ENCODE measurements at regions not wholly inside any gene's neighbourhood (a gene's known extent, or its start where the extent isn't known, plus 50 kb on each side); places are given as distances from the start of the nearest gene placed in this dataset.

- ATAC-seq (replicated peaks), result no peak
Observed at GRCh38 chr2:16156411-16156810, 216.1 kb downstream of the MYCN start.

GRCh38 chr2:16155766-16156165, 215.4 kb downstream of the MYCN start:
- Mint-ChIP-seq H3K27ac (no peak overlapping the region), H3K9me3 (peaks cover 0 to 2% of the 10 kb centered on the region in 2 donors), H3K4me1 (no peaks in the 10 kb centered on the region), H3K36me3 (no peaks in the 10 kb centered on the region), H3K4me3 (no peak overlapping the region), H3K27me3 (no peaks in the 10 kb centered on the region)
- DNase-seq, result no peak
- no peak for ATAC-seq (replicated peaks)

More at GRCh38 chr2:16156411-16156810, 216.1 kb downstream of the MYCN start:
- H3K27me3 Mint-ChIP-seq, result no peaks in the 10 kb centered on the region
- H3K36me3 Mint-ChIP-seq, result no peaks in the 10 kb centered on the region
- no peak overlapping the region for H3K27ac Mint-ChIP-seq
- no peak for DNase-seq
- no peak overlapping the region for H3K4me3 Mint-ChIP-seq
- H3K9me3 Mint-ChIP-seq, result peaks cover 0 to 2% of the 10 kb centered on the region in 2 donors
- no peaks in the 10 kb centered on the region for H3K4me1 Mint-ChIP-seq

GRCh38 chr2:16155366-16155765, 215.0 kb downstream of the MYCN start:
- Mint-ChIP-seq H3K9me3 (peaks cover 0 to 2% of the 10 kb centered on the region in 2 donors), H3K4me3 (no peak overlapping the region), H3K27me3 (no peaks in the 10 kb centered on the region), H3K4me1 (no peaks in the 10 kb centered on the region), H3K36me3 (no peaks in the 10 kb centered on the region), H3K27ac (no peak overlapping the region)
- DNase-seq (no peak), ATAC-seq (replicated peaks) (no peak)

GRCh38 chr2:16154501-16155280, 214.3 kb downstream of the MYCN start:
- peaks cover 0 to 2% of the 10 kb centered on the region in 2 donors for H3K9me3 Mint-ChIP-seq
- ATAC-seq (replicated peaks), result no peak
- H3K4me3 Mint-ChIP-seq, result no peak overlapping the region
- no peak for DNase-seq
- H3K27me3 Mint-ChIP-seq, result no peaks in the 10 kb centered on the region
- no peaks in the 10 kb centered on the region for H3K36me3 Mint-ChIP-seq
- no peak overlapping the region for H3K27ac Mint-ChIP-seq
- H3K4me1 Mint-ChIP-seq, result no peaks in the 10 kb centered on the region

GRCh38 chr2:16154061-16154460, 213.7 kb downstream of the MYCN start:
- Mint-ChIP-seq H3K4me3 (no peak overlapping the region), H3K27ac (no peak overlapping the region)
- ATAC-seq (replicated peaks), result no peak

GRCh38 chr2:16153754-16154035, 213.3 kb downstream of the MYCN start:
- Mint-ChIP-seq H3K4me3 (no peak overlapping the region), H3K4me1 (no peaks in the 10 kb centered on the region), H3K36me3 (no peaks in the 10 kb centered on the region), H3K27me3 (no peaks in the 10 kb centered on the region), H3K9me3 (peaks cover 4 to 5% of the 10 kb centered on the region in 2 donors), H3K27ac (no peak overlapping the region)
- no peak for DNase-seq
- ATAC-seq (replicated peaks), result no peak

More at GRCh38 chr2:16154061-16154460, 213.7 kb downstream of the MYCN start:
- DNase-seq, result no peak
- Mint-ChIP-seq H3K36me3 (no peaks in the 10 kb centered on the region), H3K4me1 (no peaks in the 10 kb centered on the region), H3K27me3 (no peaks in the 10 kb centered on the region), H3K9me3 (peaks cover 2 to 3% of the 10 kb centered on the region in 2 donors)

GRCh38 chr2:16152928-16153753, 212.8 kb downstream of the MYCN start:
- no peak overlapping the region for H3K27ac Mint-ChIP-seq
- no peaks in the 10 kb centered on the region for H3K36me3 Mint-ChIP-seq
- DNase-seq, result no peak
- no peaks in the 10 kb centered on the region for H3K4me1 Mint-ChIP-seq
- H3K27me3 Mint-ChIP-seq, result no peaks in the 10 kb centered on the region
- H3K4me3 Mint-ChIP-seq, result no peak overlapping the region
- H3K9me3 Mint-ChIP-seq, result peaks cover 4 to 5% of the 10 kb centered on the region in 2 donors
- ATAC-seq (replicated peaks), result no peak

- no peaks in the 10 kb centered on the region for H3K36me3 Mint-ChIP-seq
- DNase-seq (no peak), ATAC-seq (replicated peaks) (no peak)
- H3K4me1 Mint-ChIP-seq, result no peaks in the 10 kb centered on the region
- H3K9me3 Mint-ChIP-seq, result peaks cover 4 to 5% of the 10 kb centered on the region in 2 donors
- no peak overlapping the region for H3K27ac Mint-ChIP-seq
- no peaks in the 10 kb centered on the region for H3K27me3 Mint-ChIP-seq
- no peak overlapping the region for H3K4me3 Mint-ChIP-seq
Observed at GRCh38 chr2:16152071-16152927, 211.9 kb downstream of the MYCN start.

GRCh38 chr2:16151651-16152050, 211.3 kb downstream of the MYCN start:
- no peak for DNase-seq
- H3K27me3 Mint-ChIP-seq, result no peaks in the 10 kb centered on the region
- no peaks in the 10 kb centered on the region for H3K36me3 Mint-ChIP-seq
- no peak for ATAC-seq (replicated peaks)
- H3K4me1 Mint-ChIP-seq, result no peaks in the 10 kb centered on the region
- H3K27ac Mint-ChIP-seq, result no peak overlapping the region
- H3K9me3 Mint-ChIP-seq, result peaks cover 4 to 5% of the 10 kb centered on the region in 2 donors
- no peak overlapping the region for H3K4me3 Mint-ChIP-seq

GRCh38 chr2:16151281-16151570, 210.9 kb downstream of the MYCN start:
- H3K27ac Mint-ChIP-seq, result no peak overlapping the region

GRCh38 chr2:16150456-16151280, 210.3 kb downstream of the MYCN start:
- no peaks in the 10 kb centered on the region for H3K4me1 Mint-ChIP-seq
- no peak overlapping the region for H3K4me3 Mint-ChIP-seq
- H3K9me3 Mint-ChIP-seq, result peaks cover 4 to 5% of the 10 kb centered on the region in 2 donors
- no peak for DNase-seq
- H3K27ac Mint-ChIP-seq, result no peak overlapping the region
- H3K27me3 Mint-ChIP-seq, result no peaks in the 10 kb centered on the region
- ATAC-seq (replicated peaks), result no peak
- H3K36me3 Mint-ChIP-seq, result no peaks in the 10 kb centered on the region

More at GRCh38 chr2:16151281-16151570, 210.9 kb downstream of the MYCN start:
- ATAC-seq (replicated peaks) (no peak), DNase-seq (no peak)
- H3K4me1 Mint-ChIP-seq, result no peaks in the 10 kb centered on the region
- no peaks in the 10 kb centered on the region for H3K36me3 Mint-ChIP-seq
- peaks cover 4 to 5% of the 10 kb centered on the region in 2 donors for H3K9me3 Mint-ChIP-seq
- no peak overlapping the region for H3K4me3 Mint-ChIP-seq
- no peaks in the 10 kb centered on the region for H3K27me3 Mint-ChIP-seq

GRCh38 chr2:16149349-16150243, 209.2 kb downstream of the MYCN start:
- Mint-ChIP-seq H3K27me3 (no peaks in the 10 kb centered on the region), H3K36me3 (no peaks in the 10 kb centered on the region), H3K4me1 (no peaks in the 10 kb centered on the region), H3K4me3 (no peak overlapping the region), H3K9me3 (peaks cover 4 to 5% of the 10 kb centered on the region in 2 donors), H3K27ac (no peak overlapping the region)
- ATAC-seq (replicated peaks) (no peak), DNase-seq (no peak)
